SK-N-SH (cell line): ENCODE measurements at regions not wholly inside any gene's neighbourhood (a gene's known extent, or its start where the extent isn't known, plus 50 kb on each side); places are given as distances from the start of the nearest gene placed in this dataset.

Experiments used
- CTCF ChIA-PET: fragments of 300-600, 350-600 bp; formaldehyde crosslinking; extraction: SDS; loops from one replicate; lab custom pipeline; 2021; lab: Yijun Ruan, JAX
- POLR2A ChIA-PET: fragments of 350-600 bp; sonication (Branson Sonifier 250); formaldehyde crosslinking; extraction: SDS; loops from one replicate; lab custom pipeline; 2020; ENCODE audit warnings: antibody characterized with exemption, inconsistent platforms; lab: Yijun Ruan, JAX
- DNase-seq: peaks from one replicate; pipeline ENCODE4 v3.0.0; 2012
- H2AFZ ChIP-seq: fragments of 200-600 bp; sonication (generic); 2 replicates; pipeline ENCODE4 v1.8.1; 2016; ENCODE audit warnings: antibody characterized with exemption, mild to moderate bottlenecking, low read depth
- H3F3A ChIP-seq: fragments of 200-600 bp; sonication (generic); replicated peaks from 2 replicates; pipeline ENCODE3; 2016; ENCODE audit warnings: antibody characterized with exemption, mild to moderate bottlenecking; ENCODE audit not compliant: insufficient read depth
- H3K27ac ChIP-seq, 2 experiments: fragments of 200-500 bp in 1 of 2; fragments of 200-600 bp in 1 of 2; sonication (Bioruptor generic) in 1 of 2; sonication (generic), shearing (Covaris generic) in 1 of 2; 2 replicates each; pipeline versions ENCODE4 v1.5.1 to v1.6.1; 2014 to 2016; ENCODE audit warnings: low read depth in 2 of 2, inconsistent platforms in 1 of 2, low read length in 1 of 2, mild to moderate bottlenecking in 1 of 2, mixed read lengths in 1 of 2
- H3K27me3 ChIP-seq: fragments of 200-600 bp; sonication (generic), shearing (Covaris generic); 2 replicates; pipeline ENCODE4 v1.6.1; 2016; ENCODE audit warnings: mixed run types; ENCODE audit not compliant: insufficient read depth
- H3K36me3 ChIP-seq, 2 experiments: fragments of 200-500 bp in 1 of 2; fragments of 200-600 bp in 1 of 2; sonication (Bioruptor generic) in 1 of 2; sonication (generic) in 1 of 2; replicated peaks in 1 of 2; 2 replicates each; pipeline versions ENCODE3 to v1.5.1; 2014 to 2016; ENCODE audit warnings: low read length in 1 of 2, mild to moderate bottlenecking in 1 of 2; ENCODE audit not compliant: insufficient read depth in 2 of 2, control insufficient read depth in 1 of 2
- H3K4me1 ChIP-seq, 2 experiments: fragments of 200-500 bp in 1 of 2; fragments of 200-600 bp in 1 of 2; sonication (Bioruptor generic) in 1 of 2; sonication (generic), shearing (Covaris generic) in 1 of 2; 2 replicates each; pipeline versions ENCODE4 v1.5.1 to v1.6.1; 2014 to 2016; ENCODE audit warnings: low read depth in 1 of 2, low read length in 1 of 2, mixed run types in 1 of 2; ENCODE audit not compliant: insufficient read depth in 2 of 2, control insufficient read depth in 1 of 2
- H3K4me2 ChIP-seq: fragments of 200-600 bp; sonication (generic), shearing (Covaris generic); 2 replicates; pipeline ENCODE4 v1.6.1; 2017; ENCODE audit warnings: mixed run types
- H3K4me3 ChIP-seq, 2 experiments: fragments of 200-500 bp in 1 of 2; fragments of 200-600 bp in 1 of 2; sonication (Bioruptor generic) in 1 of 2; sonication (generic), shearing (Covaris generic) in 1 of 2; 2 replicates each; pipeline versions ENCODE4 v1.5.1 to v1.8.1; 2014 to 2016; ENCODE audit warnings: low read depth in 2 of 2, inconsistent platforms in 1 of 2, low read length in 1 of 2, mild to moderate bottlenecking in 1 of 2, mixed read lengths in 1 of 2, moderate library complexity in 1 of 2
- H3K79me2 ChIP-seq: fragments of 200-600 bp; sonication (generic); 2 replicates; pipeline ENCODE4 v1.8.1; 2017; ENCODE audit warnings: mild to moderate bottlenecking; ENCODE audit not compliant: insufficient read depth
- H3K9ac ChIP-seq: fragments of 200-600 bp; sonication (generic); 2 replicates; pipeline ENCODE4 v1.6.1; 2017; ENCODE audit warnings: mixed run types
- H3K9me2 ChIP-seq: fragments of 200-600 bp; sonication (generic); 2 replicates; pipeline ENCODE4 v1.6.1; 2017; ENCODE audit warnings: mixed run types
- H3K9me3 ChIP-seq: fragments of 200-600 bp; sonication (generic); 2 replicates; pipeline ENCODE4 v1.6.1; 2017; ENCODE audit warnings: mixed run types, mild to moderate bottlenecking, moderate library complexity
- H4K20me1 ChIP-seq: fragments of 200-600 bp; sonication (generic); 2 replicates; pipeline ENCODE4 v1.6.1; 2017; ENCODE audit warnings: mild to moderate bottlenecking, mixed run types; ENCODE audit not compliant: insufficient read depth
- CTCF ChIP-seq: fragments of 200-600 bp; sonication (generic); IDR thresholded peaks from 2 replicates; pipeline ENCODE4 v1.6.1; 2017; ENCODE audit warnings: antibody characterized with exemption, mild to moderate bottlenecking, moderate library complexity
- FOSL2 ChIP-seq: IDR thresholded peaks from 2 replicates; pipeline ENCODE4 v1.4.0; 2012; ENCODE audit warnings: low read depth, mild to moderate bottlenecking, moderate library complexity, borderline replicate concordance
- FOXJ3 ChIP-seq: sonication (generic); formaldehyde crosslinking; IDR thresholded peaks from 2 replicates; pipeline ENCODE4 v1.5.1; 2020; ENCODE audit warnings: mild to moderate bottlenecking, missing genetic modification reagents
- GABPA ChIP-seq: IDR thresholded peaks from 2 replicates; pipeline ENCODE4 v1.4.0; 2012; ENCODE audit warnings: low read depth, mild to moderate bottlenecking
- GATA2 ChIP-seq: sonication (generic); formaldehyde crosslinking; IDR thresholded peaks from 2 replicates; pipeline ENCODE4 v1.5.0; 2020; ENCODE audit warnings: mild to moderate bottlenecking, missing genetic modification reagents
- MEF2A ChIP-seq: IDR thresholded peaks from 2 replicates; pipeline ENCODE4 v1.4.0; 2012; ENCODE audit warnings: low read depth, borderline replicate concordance
- NFIC ChIP-seq: IDR thresholded peaks from 2 replicates; pipeline ENCODE4 v1.4.0; 2012; ENCODE audit warnings: borderline replicate concordance
- PBX3 ChIP-seq: IDR thresholded peaks from 2 replicates; pipeline ENCODE4; 2012
- RCOR1 ChIP-seq: fragments of 150-350 bp; IDR thresholded peaks from 2 replicates; pipeline ENCODE4 v1.6.1; 2017; ENCODE audit warnings: antibody characterized with exemption, low read length
- SMC3 ChIP-seq: IDR thresholded peaks from 2 replicates; pipeline ENCODE4 v1.6.1; 2012; ENCODE audit warnings: low read depth, low read length, improper control_type of control experiment
- TCF12 ChIP-seq: IDR thresholded peaks from 2 replicates; pipeline ENCODE4 v1.4.0; 2012
- WGBS: methylation state at CpG from one replicate; pipeline ENCODE4 v1.1.6; 2017; ENCODE audit warnings: low lambda C conversion rate; 5-methylcytosine and 5-hydroxymethylcytosine counted together

- no peaks in the 10 kb centered on the region for H4K20me1 ChIP-seq
- no peak for DNase-seq
- no peak overlapping the region for H3K4me2 ChIP-seq
- ChIA-PET POLR2A (no interaction called here), CTCF (no interaction called here)
- no peaks in the 10 kb centered on the region for H3K9me3 ChIP-seq
- no peaks in the 10 kb centered on the region for H3F3A ChIP-seq
- H3K9me2 ChIP-seq: no peaks in the 10 kb centered on the region
- H3K4me1 ChIP-seq: no peaks in the 10 kb centered on the region
- no peak overlapping the region for H3K4me3 ChIP-seq
- no peak overlapping the region for H2AFZ ChIP-seq
- H3K79me2 ChIP-seq: no peaks in the 10 kb centered on the region
- no peak overlapping the region for H3K27ac ChIP-seq
- TF ChIP-seq GABPA: no peak
- TF ChIP-seq GATA2: no peak
- TF ChIP-seq CTCF: no peak
- no peak for TF ChIP-seq MEF2A
- no peak for TF ChIP-seq PBX3
- no peak for TF ChIP-seq TCF12
- no peak for TF ChIP-seq FOXJ3 (CRISPR knock-in tag)
- no peaks in the 10 kb centered on the region for H3K36me3 ChIP-seq
- no peak overlapping the region for H3K9ac ChIP-seq
- H3K27me3 ChIP-seq: no peaks in the 10 kb centered on the region
Measured at GRCh38 chr6:74860456-74860855, 345.4 kb downstream of the COL12A1 start.

- no peak overlapping the region for H3K27ac ChIP-seq
- no peak for DNase-seq
- H3K4me3 ChIP-seq: no peak overlapping the region
- POLR2A ChIA-PET: no interaction called here
- no peaks in the 10 kb centered on the region for H3K36me3 ChIP-seq
- H3K4me2 ChIP-seq: no peak overlapping the region
- H3K9me2 ChIP-seq: no peaks in the 10 kb centered on the region
- no peaks in the 10 kb centered on the region for H4K20me1 ChIP-seq
- CTCF ChIA-PET: no interaction called here
- no peaks in the 10 kb centered on the region for H3K27me3 ChIP-seq
- WGBS: 4% methylated on average over 3 of the region's 3 CpGs
- H3K79me2 ChIP-seq: no peaks in the 10 kb centered on the region
- no peaks in the 10 kb centered on the region for H3K4me1 ChIP-seq
- TF ChIP-seq CTCF (no peak), RCOR1 (no peak), GABPA (no peak), NFIC (no peak), SMC3 (no peak), FOSL2 (no peak)
- H3K9me3 ChIP-seq: no peaks in the 10 kb centered on the region
- H2AFZ ChIP-seq: no peak overlapping the region
- no peaks in the 10 kb centered on the region for H3F3A ChIP-seq
- no peak overlapping the region for H3K9ac ChIP-seq
Measured at GRCh38 chr6:74857157-74857556, 348.7 kb downstream of the COL12A1 start.
